ENCODE measurements at regions not wholly inside any gene's neighbourhood (a gene's known extent, or its start where the extent isn't known, plus 50 kb on each side); places are given as distances from the start of the nearest gene placed in this dataset.

DNA sequence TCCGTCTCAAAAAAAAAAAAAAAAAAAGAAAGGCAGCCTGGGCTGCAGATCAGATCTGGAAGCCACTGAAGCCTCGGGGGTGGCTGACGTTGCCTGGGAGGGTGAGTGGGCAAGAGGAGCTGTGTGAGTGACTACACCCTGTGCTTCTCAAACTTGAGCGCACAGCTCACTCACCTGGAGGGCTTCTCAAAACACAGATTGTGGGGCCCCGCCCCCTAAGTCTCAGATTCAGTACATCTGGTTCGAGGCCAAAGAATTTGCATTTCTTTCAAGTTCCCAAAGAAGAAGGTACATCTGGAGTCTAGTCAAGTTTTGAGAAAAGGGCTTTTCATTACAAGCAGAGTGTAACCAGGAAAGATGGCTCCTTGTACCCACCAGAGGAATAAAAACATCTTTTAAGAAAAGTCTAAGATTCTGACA is 97.7 kb upstream of the CAB39 start:
- TF ChIP-seq PPARA (CRISPR knock-in tag; IDR thresholded peaks at IDR 0.05; ENCODE audit: borderline replicate concordance) (no peak), ISL1 (CRISPR knock-in tag; IDR thresholded peaks at IDR 0.05) (no peak), CSDC2 (CRISPR knock-in tag; IDR thresholded peaks at IDR 0.05) (no peak), TCF4 (CRISPR knock-in tag; IDR thresholded peaks at IDR 0.05; ENCODE audit: borderline replicate concordance) (no peak), RARB (CRISPR knock-in tag; IDR thresholded peaks at IDR 0.05) (no peak), ZFP30 (CRISPR knock-in tag; IDR thresholded peaks at IDR 0.05) (no peak), ARNTL (CRISPR knock-in tag; IDR thresholded peaks at IDR 0.05; ENCODE audit: borderline replicate concordance, low read depth) (no peak), CREB5 (CRISPR knock-in tag; IDR thresholded peaks at IDR 0.05; ENCODE audit: low read depth) (no peak)
- TF ChIP-seq, protein P1, sequence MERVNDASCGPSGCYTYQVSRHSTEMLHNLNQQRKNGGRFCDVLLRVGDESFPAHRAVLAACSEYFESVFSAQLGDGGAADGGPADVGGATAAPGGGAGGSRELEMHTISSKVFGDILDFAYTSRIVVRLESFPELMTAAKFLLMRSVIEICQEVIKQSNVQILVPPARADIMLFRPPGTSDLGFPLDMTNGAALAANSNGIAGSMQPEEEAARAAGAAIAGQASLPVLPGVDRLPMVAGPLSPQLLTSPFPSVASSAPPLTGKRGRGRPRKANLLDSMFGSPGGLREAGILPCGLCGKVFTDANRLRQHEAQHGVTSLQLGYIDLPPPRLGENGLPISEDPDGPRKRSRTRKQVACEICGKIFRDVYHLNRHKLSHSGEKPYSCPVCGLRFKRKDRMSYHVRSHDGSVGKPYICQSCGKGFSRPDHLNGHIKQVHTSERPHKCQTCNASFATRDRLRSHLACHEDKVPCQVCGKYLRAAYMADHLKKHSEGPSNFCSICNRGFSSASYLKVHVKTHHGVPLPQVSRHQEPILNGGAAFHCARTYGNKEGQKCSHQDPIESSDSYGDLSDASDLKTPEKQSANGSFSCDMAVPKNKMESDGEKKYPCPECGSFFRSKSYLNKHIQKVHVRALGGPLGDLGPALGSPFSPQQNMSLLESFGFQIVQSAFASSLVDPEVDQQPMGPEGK (CRISPR knock-in tag; IDR thresholded peaks at IDR 0.05; ENCODE audit: borderline replicate concordance) = no peak

Measured in SK-N-SH treated with all-trans-retinoic acid at 6 μM for 48 hours (cell line).